IPS-NIHi11 (cell line): ENCODE measurements at regions not wholly inside any gene's neighbourhood (a gene's known extent, or its start where the extent isn't known, plus 50 kb on each side); places are given as distances from the start of the nearest gene placed in this dataset.
A peak's percentile ranks its signal among the peaks of the same experiment; 100 is the strongest.

Source experiments
- DNase-seq: peaks from one replicate; pipeline ENCODE4 v3.0.0; 2012; ENCODE audit warnings: mixed read lengths, low spot score

GRCh38 chr6:137434640-137435039 is 59.6 kb downstream of the OLIG3 start:
- no peak for DNase-seq

GRCh38 chr6:137432054-137432611 is 62.1 kb downstream of the OLIG3 start:
- DNase-seq, result no peak

- no peak for DNase-seq
These were observed 63.2 kb downstream of the OLIG3 start for GRCh38 chr6:137430954-137431353.

- DNase-seq, result no peak
These were observed 66.4 kb downstream of the OLIG3 start for GRCh38 chr6:137427656-137428290.

- DNase-seq, result no peak
These were observed 68.0 kb downstream of the OLIG3 start for GRCh38 chr6:137426007-137426689.

- no peak for DNase-seq
These were observed 69.9 kb downstream of the OLIG3 start for GRCh38 chr6:137424251-137424650.

- DNase-seq, result peak; percentile 78
These were observed 70.6 kb downstream of the OLIG3 start for GRCh38 chr6:137423451-137424168.

- DNase-seq, result no peak
These were observed 76.8 kb downstream of the OLIG3 start for GRCh38 chr6:137417396-137417795.

GRCh38 chr6:137416376-137417109 is 77.7 kb downstream of the OLIG3 start:
- no peak for DNase-seq

GRCh38 chr6:137415834-137416190 is 78.4 kb downstream of the OLIG3 start:
- no peak for DNase-seq

- peak; percentile 63 for DNase-seq
These were observed 78.9 kb downstream of the OLIG3 start for GRCh38 chr6:137415127-137415833.

GRCh38 chr6:137414599-137414998 is 79.6 kb downstream of the OLIG3 start:
- no peak for DNase-seq

GRCh38 chr6:137413482-137413881 is 80.7 kb downstream of the OLIG3 start:
- no peak for DNase-seq

- DNase-seq, result no peak
These were observed 81.6 kb downstream of the OLIG3 start for GRCh38 chr6:137412562-137412961.

GRCh38 chr6:137409266-137409777 is 84.9 kb downstream of the OLIG3 start:
- no peak for DNase-seq

GRCh38 chr6:137407816-137408215 is 86.4 kb downstream of the OLIG3 start:
- DNase-seq, result no peak

- DNase-seq, result no peak
These were observed 88.4 kb downstream of the OLIG3 start for GRCh38 chr6:137405806-137406205.

GRCh38 chr6:137403855-137404254 is 90.3 kb downstream of the OLIG3 start:
- no peak for DNase-seq

GRCh38 chr6:137403443-137403842 is 90.8 kb downstream of the OLIG3 start:
- DNase-seq, result no peak

- no peak for DNase-seq
These were observed 92.0 kb downstream of the OLIG3 start for GRCh38 chr6:137402143-137402680.

GRCh38 chr6:137401088-137401487 is 93.1 kb downstream of the OLIG3 start:
- no peak for DNase-seq
